MV-4-11 (cell line): ENCODE measurements at regions not wholly inside any gene's neighbourhood (a gene's known extent, or its start where the extent isn't known, plus 50 kb on each side); places are given as distances from the start of the nearest gene placed in this dataset.
"Not testable (repeated sequence)": the region's sequence is repeated elsewhere in the genome, so short reads cannot be mapped to it uniquely, and the experiment has no call there.

Source experiments
- DNase-seq: peaks from one replicate; lab custom pipeline; 2025; lab: John Stamatoyannopoulos, UW

GRCh38 chrX:122303761-122304160 lies 880.3 kb upstream of the GRIA3 start:
- DNase-seq = no peak

DNA sequence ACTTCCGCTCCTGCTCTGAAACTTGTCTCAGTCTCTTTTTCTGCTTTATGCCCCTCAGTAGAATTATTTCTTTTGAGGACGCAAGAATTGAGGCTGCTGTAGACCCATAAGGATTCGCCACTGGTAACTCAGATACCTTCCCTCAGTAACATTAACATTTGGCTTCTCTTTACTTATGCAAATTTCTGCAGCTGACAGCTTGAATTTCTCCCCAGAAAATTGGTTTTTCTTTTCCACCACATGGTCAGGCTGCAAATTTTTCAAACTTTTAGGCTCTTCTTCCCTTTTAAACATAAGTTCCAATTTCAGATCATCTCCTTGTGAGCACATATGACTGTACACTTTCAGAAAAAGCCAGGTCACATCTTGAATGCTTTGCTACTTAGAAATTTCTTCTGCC lies 839.3 kb upstream of the GRIA3 start:
- no peak for DNase-seq

GRCh38 chrX:122363112-122363795 lies 820.8 kb upstream of the GRIA3 start:
- DNase-seq = peak; percentile 2

- not testable (repeated sequence) for DNase-seq
These were observed 808.5 kb upstream of the GRIA3 start for GRCh38 chrX:122375533-122375932.

DNA sequence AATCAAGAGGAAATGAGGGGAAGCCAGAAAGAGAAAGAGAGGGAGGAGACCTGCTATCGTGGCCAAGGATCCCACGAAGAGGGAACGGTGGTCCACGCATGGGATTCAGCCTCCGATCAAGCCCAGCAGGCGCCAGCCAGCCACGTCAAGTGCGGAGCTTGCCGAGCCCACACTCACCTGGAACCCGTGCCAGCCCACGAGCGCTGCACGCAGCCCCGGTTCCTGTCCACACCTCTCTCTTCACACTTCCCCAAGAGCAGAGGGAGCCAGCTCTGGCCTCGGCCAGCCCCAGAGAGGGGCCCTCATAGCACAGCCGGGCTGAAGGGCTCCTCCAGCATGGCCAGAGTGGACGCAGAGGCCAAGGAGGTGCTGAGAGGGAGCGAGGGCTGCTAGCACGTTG lies 795.1 kb upstream of the GRIA3 start:
- DNase-seq = no peak

DNA sequence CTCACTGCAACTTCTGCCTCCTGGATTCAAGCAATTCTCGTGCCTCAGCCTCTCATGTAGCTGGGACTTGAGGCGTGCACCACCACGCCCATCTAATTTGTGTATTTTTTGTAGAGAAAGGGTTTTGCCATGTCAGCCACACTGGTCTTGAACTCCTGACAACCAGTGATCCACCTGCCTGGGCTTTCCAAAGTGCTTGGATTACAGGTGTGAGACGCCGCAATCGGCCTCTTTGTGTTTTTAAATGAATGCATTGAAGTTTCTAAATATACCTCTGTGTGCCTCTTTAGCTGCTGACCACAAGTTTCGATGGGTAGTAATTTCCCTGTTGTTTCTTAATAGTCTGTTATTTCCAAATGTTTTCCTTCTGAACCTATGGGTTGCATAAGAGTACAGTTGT lies 765.3 kb upstream of the GRIA3 start:
- DNase-seq = peak; percentile 57

DNA sequence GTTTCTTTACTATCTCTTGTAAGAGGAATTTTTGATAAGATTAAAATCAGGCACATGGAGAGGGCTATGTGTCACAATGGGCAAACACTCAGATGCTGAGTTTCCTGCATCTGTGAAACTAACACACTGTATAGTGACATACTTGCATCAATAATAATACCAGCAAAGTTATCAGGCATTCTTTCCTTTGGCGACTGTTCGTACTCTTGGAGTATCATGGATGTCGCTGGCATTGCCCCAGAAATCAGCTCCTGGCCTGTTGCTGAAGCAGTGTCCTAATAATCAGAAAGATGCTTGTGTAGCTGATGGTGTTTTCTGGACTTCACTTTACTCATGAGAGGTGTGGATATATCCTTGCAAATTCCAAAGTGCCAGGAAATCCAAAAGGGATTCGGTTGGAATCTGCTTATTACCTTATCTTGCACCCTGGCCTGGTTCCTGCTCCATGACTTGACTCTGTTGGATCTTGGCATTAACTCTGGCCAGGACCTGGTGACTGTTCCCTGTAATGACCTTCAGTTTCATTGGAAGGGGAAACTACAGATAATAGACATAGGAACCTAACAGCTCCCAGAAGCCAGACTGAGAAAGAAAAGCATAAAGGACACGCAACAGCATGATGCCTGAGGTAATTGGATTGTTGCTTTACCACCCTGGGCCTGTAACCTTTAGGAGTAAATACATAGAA lies 762.5 kb upstream of the GRIA3 start:
- no peak for DNase-seq

GRCh38 chrX:122422547-122422946 lies 761.5 kb upstream of the GRIA3 start:
- DNase-seq = no peak

DNA sequence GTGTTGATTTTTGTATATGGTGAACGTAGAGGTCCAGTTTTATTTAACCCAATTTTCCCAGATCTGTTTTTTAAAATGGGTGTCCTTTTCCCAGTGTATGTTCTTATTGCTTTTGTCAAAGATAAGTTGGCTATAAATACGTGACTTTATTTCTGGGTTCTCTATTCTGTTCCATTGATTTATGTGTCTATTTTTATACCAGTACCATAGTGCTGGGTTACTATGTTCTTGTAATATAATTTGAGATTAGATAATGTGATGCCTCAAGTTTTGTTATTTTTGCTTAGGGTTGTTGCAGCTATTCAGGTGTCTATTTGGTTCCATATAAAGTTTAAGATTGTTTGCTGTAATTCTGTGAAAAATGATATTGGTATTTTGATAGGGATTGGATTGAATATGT lies 749.1 kb upstream of the GRIA3 start:
- DNase-seq = no peak

GRCh38 chrX:122439831-122440230 lies 744.2 kb upstream of the GRIA3 start:
- no peak for DNase-seq

GRCh38 chrX:122440832-122441231 lies 743.2 kb upstream of the GRIA3 start:
- DNase-seq = no peak

DNA sequence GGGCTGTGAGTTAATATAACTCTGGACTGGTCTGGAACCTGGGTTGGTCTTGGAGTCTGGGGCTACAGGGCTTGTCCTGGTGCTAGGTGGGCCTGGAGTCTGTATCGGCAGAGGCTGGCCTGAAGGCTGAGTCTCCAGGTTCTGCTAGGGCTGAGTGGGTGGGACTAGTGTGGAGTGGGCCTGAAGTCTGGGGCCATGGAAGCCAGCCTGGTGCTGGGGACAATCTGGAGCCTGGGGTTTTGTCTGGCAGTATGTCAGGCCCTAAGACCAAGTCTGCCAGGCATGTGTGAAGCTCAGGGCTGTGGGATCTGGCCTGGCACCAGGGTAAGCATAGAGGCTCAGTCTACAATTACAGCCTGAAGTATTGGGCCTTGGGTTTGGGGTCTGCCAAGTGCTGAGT lies 742.6 kb upstream of the GRIA3 start:
- no peak for DNase-seq

GRCh38 chrX:122445466-122445865 lies 738.6 kb upstream of the GRIA3 start:
- DNase-seq = no peak

DNA sequence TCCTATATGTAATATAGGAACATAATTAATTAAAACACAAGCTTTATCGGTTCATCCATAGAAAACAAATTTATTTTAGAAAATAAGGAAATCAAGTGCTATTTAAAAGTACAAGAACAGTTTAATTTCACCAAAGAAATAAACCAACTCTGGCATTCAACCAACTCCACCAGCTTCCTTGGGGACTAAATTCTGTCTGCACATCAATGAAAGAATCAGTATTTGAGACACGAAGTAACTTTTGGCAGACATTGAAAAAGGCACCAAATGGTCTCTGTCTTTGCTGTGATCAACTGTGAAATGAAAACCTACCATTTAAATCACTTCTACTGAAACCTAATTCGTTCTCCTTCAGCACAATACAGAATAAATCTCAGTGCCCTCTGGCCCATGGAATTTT lies 719.7 kb upstream of the GRIA3 start:
- no peak for DNase-seq

GRCh38 chrX:122475306-122475705 lies 708.8 kb upstream of the GRIA3 start:
- no peak for DNase-seq

GRCh38 chrX:122500556-122500955 lies 683.5 kb upstream of the GRIA3 start:
- DNase-seq = no peak

GRCh38 chrX:122501652-122502051 lies 682.4 kb upstream of the GRIA3 start:
- no peak for DNase-seq

DNA sequence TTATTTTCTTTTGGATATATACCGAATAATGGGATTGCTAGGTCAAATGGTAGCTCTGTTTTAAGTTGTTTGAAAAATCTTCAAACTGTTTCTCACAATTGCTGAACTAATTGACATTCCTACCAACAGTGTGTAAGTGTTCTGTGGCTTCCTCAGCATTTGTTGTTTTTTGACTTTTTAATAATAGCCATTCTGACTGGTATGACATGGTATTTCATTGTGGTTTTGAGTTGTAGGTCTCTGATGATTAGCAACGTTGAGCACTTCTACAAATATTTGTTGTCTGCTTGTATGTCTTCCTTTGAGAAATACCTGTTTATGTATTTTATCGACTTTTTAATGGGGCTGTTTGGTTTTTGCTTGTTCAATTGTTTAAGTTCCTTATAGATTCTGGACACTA lies 680.1 kb upstream of the GRIA3 start:
- DNase-seq = no peak

- no peak for DNase-seq
These were observed 671.5 kb upstream of the GRIA3 start for GRCh38 chrX:122512561-122513072.

DNA sequence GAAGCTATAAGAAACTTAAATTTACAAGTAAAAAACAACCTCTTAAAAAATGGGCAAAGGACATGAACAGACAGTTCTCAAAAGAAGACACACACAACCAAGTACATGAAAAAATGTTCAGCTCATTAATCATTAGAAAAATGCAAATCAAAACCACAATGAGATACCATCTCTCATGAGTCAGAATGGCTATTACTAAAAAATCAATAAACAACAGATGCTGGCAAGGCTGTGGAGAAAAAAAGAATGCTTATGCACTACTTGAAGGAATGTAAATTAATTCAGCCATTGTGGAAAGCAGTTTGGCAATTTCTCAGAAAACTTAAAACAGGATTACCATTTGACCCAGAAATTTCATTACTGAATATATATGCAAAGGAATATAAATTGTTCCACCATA lies 666.3 kb upstream of the GRIA3 start:
- no peak for DNase-seq

GRCh38 chrX:122545778-122546177 lies 638.3 kb upstream of the GRIA3 start:
- DNase-seq = no peak

DNA sequence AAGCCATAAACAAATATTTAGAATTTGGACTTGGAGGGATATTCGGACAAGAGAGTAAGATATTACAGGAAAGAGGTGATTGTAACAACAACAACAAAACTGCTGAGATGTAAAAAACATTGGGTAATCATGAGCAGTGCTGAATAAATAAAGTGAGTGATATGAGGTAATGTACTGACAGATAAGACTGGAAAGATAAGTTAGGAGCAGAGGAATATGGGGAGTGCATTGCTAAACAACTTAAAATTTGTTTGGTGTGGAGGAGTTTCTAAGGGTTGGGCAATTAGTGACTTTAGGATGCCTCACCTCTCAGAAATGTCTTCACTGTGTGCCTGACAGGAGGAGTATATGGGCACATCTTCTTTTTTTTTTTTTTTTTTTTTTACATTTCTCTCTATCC lies 637.8 kb upstream of the GRIA3 start:
- no peak for DNase-seq

GRCh38 chrX:122552286-122552800 lies 631.7 kb upstream of the GRIA3 start:
- no peak for DNase-seq

- no peak for DNase-seq
These were observed 628.2 kb upstream of the GRIA3 start for GRCh38 chrX:122555925-122556324.
